HG02884 (cell line): ENCODE measurements at regions not wholly inside any gene's neighbourhood (a gene's known extent, or its start where the extent isn't known, plus 50 kb on each side); places are given as distances from the start of the nearest gene placed in this dataset.
"Not testable (repeated sequence)": the region's sequence is repeated elsewhere in the genome, so short reads cannot be mapped to it uniquely, and the experiment has no call there.

Experiments used
- ATAC-seq: cut with Tn5 transposase; IDR thresholded peaks from one replicate; pipeline ENCODE4 v1.9.1; 2021; ENCODE audit warnings: mild to moderate bottlenecking, moderate library complexity; ENCODE audit not compliant: unreplicated experiment

GRCh38 chrX:35221391-35221790 is 278.8 kb downstream of the FAM47B start:
- ATAC-seq = not testable (repeated sequence)

GRCh38 chrX:35244088-35244741 is 301.6 kb downstream of the FAM47B start:
- no peak for ATAC-seq

- ATAC-seq = no peak
Measured at GRCh38 chrX:35244796-35245508, 302.4 kb downstream of the FAM47B start.

- ATAC-seq = no peak
Measured at GRCh38 chrX:35251226-35251625, 308.6 kb downstream of the FAM47B start.

- ATAC-seq = no peak
Measured at GRCh38 chrX:35276115-35276514, 333.5 kb downstream of the FAM47B start.

GRCh38 chrX:35285289-35285962 is 342.8 kb downstream of the FAM47B start:
- no peak for ATAC-seq

- no peak for ATAC-seq
Measured at GRCh38 chrX:35288657-35289056, 346.1 kb downstream of the FAM47B start.

GRCh38 chrX:35289952-35290351 is 347.4 kb downstream of the FAM47B start:
- ATAC-seq = no peak

- ATAC-seq = no peak
Measured at GRCh38 chrX:35291013-35291412, 348.4 kb downstream of the FAM47B start.

GRCh38 chrX:35292522-35292921 is 349.9 kb downstream of the FAM47B start:
- ATAC-seq = no peak

GRCh38 chrX:35305037-35305436 is 362.4 kb downstream of the FAM47B start:
- ATAC-seq = not testable (repeated sequence)

GRCh38 chrX:35339796-35340195 is 397.2 kb downstream of the FAM47B start:
- no peak for ATAC-seq

- ATAC-seq = no peak
Measured at GRCh38 chrX:35340465-35340864, 397.9 kb downstream of the FAM47B start.

- ATAC-seq = no peak
Measured at GRCh38 chrX:35351212-35351611, 408.6 kb downstream of the FAM47B start.

- ATAC-seq = no peak
Measured at GRCh38 chrX:35351795-35352483, 409.3 kb downstream of the FAM47B start.

- ATAC-seq = no peak
Measured at GRCh38 chrX:35357656-35358055, 415.1 kb downstream of the FAM47B start.

- ATAC-seq = no peak
Measured at GRCh38 chrX:35362866-35363265, 420.3 kb downstream of the FAM47B start.

GRCh38 chrX:35374116-35374515 is 424.0 kb upstream of the MAGEB16 start:
- ATAC-seq = no peak

- peak; percentile 79 for ATAC-seq
Measured at GRCh38 chrX:35380808-35381700, 417.1 kb upstream of the MAGEB16 start.

GRCh38 chrX:35381709-35382108 is 416.4 kb upstream of the MAGEB16 start:
- ATAC-seq = not testable (repeated sequence)
